ENCODE measurements at regions not wholly inside any gene's neighbourhood (a gene's known extent, or its start where the extent isn't known, plus 50 kb on each side); places are given as distances from the start of the nearest gene placed in this dataset.

- TF ChIP-seq CTCF (IDR thresholded peaks at IDR 0.05) (peak; percentile 12 to 47 (median 31)), POLR2A (IDR thresholded peaks at IDR 0.05) (no peak), EP300 (IDR thresholded peaks at IDR 0.05) (no peak)
Observed at GRCh38 chr14:61188978-61189808, 91.9 kb downstream of the TMEM30B start.

All from upper lobe of left lung (tissue), 4 donors.